SU-DHL-6 (cell line): ENCODE measurements at regions not wholly inside any gene's neighbourhood (a gene's known extent, or its start where the extent isn't known, plus 50 kb on each side); places are given as distances from the start of the nearest gene placed in this dataset.

Source experiments
- EZH2phosphoT487 ChIP-seq: fragments of 200-600 bp; sonication (generic), shearing (Covaris generic); conservative IDR thresholded peaks from 2 replicates; pipeline ENCODE4 v1.6.1; 2018; ENCODE audit warnings: mild to moderate bottlenecking, antibody characterized with exemption, low read length, moderate library complexity, mixed read lengths
- TF ChIP-seq, protein P1 (sequence below): fragments of 200-600 bp; sonication (generic); IDR thresholded peaks from one replicate; pipeline ENCODE4 v1.5.1; 2017; ENCODE audit warnings: antibody characterized with exemption, mild to moderate bottlenecking, low read length, moderate library complexity; ENCODE audit not compliant: insufficient read depth, poor library complexity, severe bottlenecking

DNA sequence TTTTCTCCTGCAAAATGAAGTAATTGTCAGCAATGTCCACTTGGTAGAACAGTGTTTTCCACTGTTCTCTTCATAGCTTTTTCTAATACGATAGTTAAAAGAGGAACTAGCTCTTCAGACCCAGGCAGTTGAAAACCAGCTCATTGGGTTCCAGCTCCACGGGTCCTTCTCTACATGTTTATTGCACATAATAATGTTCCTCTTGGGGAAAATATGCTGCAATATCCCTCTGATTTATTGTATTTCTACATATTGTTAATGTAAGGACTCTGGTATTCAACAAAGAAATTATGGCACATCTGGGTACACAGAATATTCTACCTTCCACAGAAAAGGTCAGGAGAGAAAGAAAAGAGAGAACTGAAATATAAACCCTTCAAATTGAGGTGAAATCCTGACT, 473.4 kb downstream of the TRIML1 start:
- TF ChIP-seq, protein P1, sequence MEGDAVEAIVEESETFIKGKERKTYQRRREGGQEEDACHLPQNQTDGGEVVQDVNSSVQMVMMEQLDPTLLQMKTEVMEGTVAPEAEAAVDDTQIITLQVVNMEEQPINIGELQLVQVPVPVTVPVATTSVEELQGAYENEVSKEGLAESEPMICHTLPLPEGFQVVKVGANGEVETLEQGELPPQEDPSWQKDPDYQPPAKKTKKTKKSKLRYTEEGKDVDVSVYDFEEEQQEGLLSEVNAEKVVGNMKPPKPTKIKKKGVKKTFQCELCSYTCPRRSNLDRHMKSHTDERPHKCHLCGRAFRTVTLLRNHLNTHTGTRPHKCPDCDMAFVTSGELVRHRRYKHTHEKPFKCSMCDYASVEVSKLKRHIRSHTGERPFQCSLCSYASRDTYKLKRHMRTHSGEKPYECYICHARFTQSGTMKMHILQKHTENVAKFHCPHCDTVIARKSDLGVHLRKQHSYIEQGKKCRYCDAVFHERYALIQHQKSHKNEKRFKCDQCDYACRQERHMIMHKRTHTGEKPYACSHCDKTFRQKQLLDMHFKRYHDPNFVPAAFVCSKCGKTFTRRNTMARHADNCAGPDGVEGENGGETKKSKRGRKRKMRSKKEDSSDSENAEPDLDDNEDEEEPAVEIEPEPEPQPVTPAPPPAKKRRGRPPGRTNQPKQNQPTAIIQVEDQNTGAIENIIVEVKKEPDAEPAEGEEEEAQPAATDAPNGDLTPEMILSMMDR = no peak
- TF ChIP-seq EZH2phosphoT487 = no peak
